ENCODE measurements at regions not wholly inside any gene's neighbourhood (a gene's known extent, or its start where the extent isn't known, plus 50 kb on each side); places are given as distances from the start of the nearest gene placed in this dataset.

DNA sequence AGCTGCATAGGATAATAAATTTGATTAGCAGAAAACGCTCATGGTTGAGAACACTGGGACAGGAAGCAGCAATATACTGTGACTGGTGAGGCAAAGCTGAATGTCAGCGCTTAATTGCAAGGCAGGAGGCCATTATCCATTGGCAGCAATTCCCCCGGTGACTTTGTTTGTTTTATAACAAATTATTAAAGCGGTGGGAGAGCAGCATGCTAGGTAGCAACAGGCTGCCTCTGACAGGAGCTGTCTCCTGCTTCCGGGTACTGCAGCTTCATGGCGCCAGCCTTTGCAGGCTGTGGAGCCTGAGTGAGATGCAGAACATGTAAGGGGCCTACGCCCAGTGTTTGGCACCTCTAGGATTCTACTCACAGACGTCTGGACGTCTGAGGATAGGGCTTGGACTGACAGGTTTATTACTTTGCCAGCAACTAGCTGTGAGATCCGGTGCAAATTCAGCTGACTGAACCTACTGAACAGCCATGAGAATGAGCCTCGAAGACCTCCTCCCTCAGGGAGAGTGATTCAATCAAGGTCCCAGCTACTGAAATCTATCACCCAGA lies 82.1 kb upstream of the SSTR1 start:
- Histone ChIP-seq H3K4me1 (no peaks in the 10 kb centered on the region), H3K9me3 (no peaks in the 10 kb centered on the region), H3K27me3 (no peaks in the 10 kb centered on the region), H3K36me3 (no peaks in the 10 kb centered on the region), H3K4me3 (no peak overlapping the region), H3K27ac (no peak overlapping the region)
- TF ChIP-seq, protein P1, sequence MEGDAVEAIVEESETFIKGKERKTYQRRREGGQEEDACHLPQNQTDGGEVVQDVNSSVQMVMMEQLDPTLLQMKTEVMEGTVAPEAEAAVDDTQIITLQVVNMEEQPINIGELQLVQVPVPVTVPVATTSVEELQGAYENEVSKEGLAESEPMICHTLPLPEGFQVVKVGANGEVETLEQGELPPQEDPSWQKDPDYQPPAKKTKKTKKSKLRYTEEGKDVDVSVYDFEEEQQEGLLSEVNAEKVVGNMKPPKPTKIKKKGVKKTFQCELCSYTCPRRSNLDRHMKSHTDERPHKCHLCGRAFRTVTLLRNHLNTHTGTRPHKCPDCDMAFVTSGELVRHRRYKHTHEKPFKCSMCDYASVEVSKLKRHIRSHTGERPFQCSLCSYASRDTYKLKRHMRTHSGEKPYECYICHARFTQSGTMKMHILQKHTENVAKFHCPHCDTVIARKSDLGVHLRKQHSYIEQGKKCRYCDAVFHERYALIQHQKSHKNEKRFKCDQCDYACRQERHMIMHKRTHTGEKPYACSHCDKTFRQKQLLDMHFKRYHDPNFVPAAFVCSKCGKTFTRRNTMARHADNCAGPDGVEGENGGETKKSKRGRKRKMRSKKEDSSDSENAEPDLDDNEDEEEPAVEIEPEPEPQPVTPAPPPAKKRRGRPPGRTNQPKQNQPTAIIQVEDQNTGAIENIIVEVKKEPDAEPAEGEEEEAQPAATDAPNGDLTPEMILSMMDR (IDR thresholded peaks at IDR 0.05), result no peak
- no peak for DNase-seq (ENCODE audit: low spot score in 2 of 2)
- intact Hi-C loops (cut with DNase I), result no loop called here

DNA sequence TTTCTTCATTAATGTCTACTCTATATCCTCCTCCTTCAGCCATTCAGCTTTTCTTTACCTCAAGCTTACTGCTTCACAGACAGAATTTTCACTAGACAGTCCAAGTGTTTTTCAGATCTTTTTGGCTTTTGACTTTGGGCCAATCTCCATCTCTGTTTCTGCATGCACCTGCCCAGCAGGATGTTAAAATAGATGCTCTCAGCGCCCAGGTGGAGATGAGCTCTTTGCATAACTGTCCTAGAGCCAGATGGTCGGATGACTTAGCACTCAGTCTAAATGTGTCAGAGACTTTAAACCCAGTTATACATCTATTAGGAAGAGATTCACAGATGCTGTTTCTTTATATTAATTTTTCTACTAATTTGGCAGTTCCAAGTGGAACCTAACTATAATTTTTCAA lies 80.3 kb upstream of the SSTR1 start:
- Histone ChIP-seq H3K4me1 (no peaks in the 10 kb centered on the region), H3K27me3 (no peaks in the 10 kb centered on the region), H3K4me3 (no peak overlapping the region), H3K27ac (no peak overlapping the region), H3K9me3 (no peaks in the 10 kb centered on the region), H3K36me3 (no peaks in the 10 kb centered on the region)
- intact Hi-C loops (cut with DNase I), result no loop called here
- DNase-seq (ENCODE audit: low spot score in 2 of 2), result no peak
- TF ChIP-seq, protein P1 (IDR thresholded peaks at IDR 0.05), result no peak

DNA sequence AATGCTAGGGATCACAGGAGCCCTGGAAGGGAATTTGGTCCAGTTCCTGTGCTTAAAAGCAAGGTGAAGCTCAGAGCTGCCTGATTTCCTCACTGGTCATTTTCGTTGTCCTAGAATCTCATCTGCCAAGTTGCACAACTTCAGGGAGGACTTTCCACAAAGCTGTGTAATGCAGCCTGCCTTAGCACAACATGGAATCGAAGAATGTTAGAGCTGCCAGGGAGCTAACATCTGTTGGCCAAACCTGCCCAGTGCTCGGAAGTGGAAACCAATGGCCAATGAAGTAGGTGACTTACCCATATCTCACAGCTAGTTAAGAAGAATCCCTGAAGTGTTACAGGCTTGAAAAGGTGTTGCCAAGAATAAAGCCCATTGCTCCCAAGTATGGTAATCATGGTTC lies 79.9 kb upstream of the SSTR1 start:
- Histone ChIP-seq H3K4me1 (no peaks in the 10 kb centered on the region), H3K9me3 (no peaks in the 10 kb centered on the region), H3K4me3 (no peak overlapping the region), H3K36me3 (no peaks in the 10 kb centered on the region), H3K27me3 (no peaks in the 10 kb centered on the region), H3K27ac (no peak overlapping the region)
- DNase-seq (ENCODE audit: low spot score in 2 of 2), result no peak
- TF ChIP-seq, protein P1 (IDR thresholded peaks at IDR 0.05), result no peak
- intact Hi-C loops (cut with DNase I), result no loop called here

DNA sequence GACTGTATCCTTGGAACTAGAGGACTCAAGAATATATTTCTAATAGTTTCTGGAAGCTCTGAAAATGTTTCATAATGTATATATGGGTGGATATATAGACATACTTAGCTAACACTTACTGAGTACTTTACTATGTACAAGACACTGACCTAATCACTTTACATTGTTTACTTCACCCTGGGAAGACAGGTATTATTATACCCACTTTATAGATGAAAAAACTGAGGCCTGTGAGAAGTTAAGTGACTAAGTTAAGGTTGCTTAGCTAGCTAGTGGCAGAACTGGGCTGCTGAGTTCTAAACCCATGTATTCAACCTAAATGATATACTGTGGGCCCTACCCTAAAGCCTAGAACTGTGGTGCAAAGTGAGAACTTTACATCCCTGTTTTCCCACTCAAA lies 79.1 kb upstream of the SSTR1 start:
- intact Hi-C loops (cut with DNase I), result no loop called here

DNA sequence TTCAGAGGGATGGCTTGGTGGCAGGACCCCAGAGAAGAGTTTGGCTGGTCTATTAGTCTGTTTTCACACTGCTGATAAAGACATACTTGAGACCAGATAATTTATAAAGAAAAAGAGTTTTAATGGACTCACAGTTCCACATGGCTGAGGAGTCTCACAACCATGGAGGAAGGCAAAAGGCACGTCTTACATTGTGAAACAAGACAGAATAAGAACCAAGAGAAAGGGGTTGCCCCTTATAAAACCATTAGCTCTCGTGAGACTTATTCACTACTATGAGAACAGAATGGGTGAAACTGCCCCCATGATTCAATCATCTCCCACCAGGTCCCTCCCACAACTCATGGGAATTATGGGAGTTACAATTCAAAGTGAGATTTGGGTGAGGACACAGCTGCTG lies 78.5 kb upstream of the SSTR1 start:
- no peaks in the 10 kb centered on the region for H3K36me3 ChIP-seq
- no peaks in the 10 kb centered on the region for H3K27me3 ChIP-seq
- DNase-seq (ENCODE audit: low spot score in 2 of 2), result no peak
- H3K4me3 ChIP-seq, result no peak overlapping the region
- H3K27ac ChIP-seq, result no peak overlapping the region
- H3K4me1 ChIP-seq, result no peaks in the 10 kb centered on the region
- H3K9me3 ChIP-seq, result no peaks in the 10 kb centered on the region
- intact Hi-C loops (cut with DNase I), result no loop called here
- TF ChIP-seq, protein P1 (IDR thresholded peaks at IDR 0.05), result no peak

More for the DNA sequence above, 79.1 kb upstream of the SSTR1 start:
- no peaks in the 10 kb centered on the region for H3K9me3 ChIP-seq
- no peak overlapping the region for H3K27ac ChIP-seq
- H3K4me1 ChIP-seq, result no peaks in the 10 kb centered on the region
- TF ChIP-seq, protein P1 (IDR thresholded peaks at IDR 0.05), result no peak
- DNase-seq (ENCODE audit: low spot score in 2 of 2), result no peak
- no peaks in the 10 kb centered on the region for H3K36me3 ChIP-seq
- H3K27me3 ChIP-seq, result no peaks in the 10 kb centered on the region
- H3K4me3 ChIP-seq, result no peak overlapping the region

DNA sequence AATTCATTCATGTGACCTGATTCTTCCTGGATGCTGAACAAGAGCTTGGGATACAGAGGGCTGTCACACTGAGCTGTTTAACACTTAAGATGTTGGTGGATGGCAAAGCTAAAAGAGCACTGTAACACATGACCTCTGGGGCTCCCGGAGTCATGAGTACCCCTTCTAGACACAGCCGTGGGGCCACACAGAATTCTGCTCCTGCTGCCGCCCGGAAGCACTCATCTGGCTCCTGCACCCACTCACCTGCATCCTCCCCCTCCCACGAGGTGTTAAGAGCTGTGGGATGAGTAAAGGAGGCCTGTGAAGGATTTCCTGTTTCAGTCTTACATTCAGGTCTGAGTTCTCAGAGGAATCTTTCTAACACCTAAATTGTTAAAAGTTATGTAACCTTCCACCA lies 78.0 kb upstream of the SSTR1 start:
- Histone ChIP-seq H3K4me3 (no peak overlapping the region), H3K36me3 (no peaks in the 10 kb centered on the region), H3K27ac (no peak overlapping the region), H3K4me1 (no peaks in the 10 kb centered on the region), H3K9me3 (no peaks in the 10 kb centered on the region), H3K27me3 (no peaks in the 10 kb centered on the region)
- intact Hi-C loops (cut with DNase I), result no loop called here
- no peak for DNase-seq (ENCODE audit: low spot score in 2 of 2)
- TF ChIP-seq, protein P1 (IDR thresholded peaks at IDR 0.05), result no peak
